Esophagus squamous epithelium (tissue), 4 donors: ENCODE measurements at regions not wholly inside any gene's neighbourhood (a gene's known extent, or its start where the extent isn't known, plus 50 kb on each side); places are given as distances from the start of the nearest gene placed in this dataset.

Experiments
- POLR2A ChIP-seq, 4 donors: fragments of 450-650 bp; IDR thresholded peaks; one replicate each; pipeline ENCODE4 v1.6.1; 2017; ENCODE audit warnings: antibody characterized with exemption in 4 of 4, mild to moderate bottlenecking in 4 of 4, moderate library complexity in 3 of 4
- TF ChIP-seq, protein P1 (sequence below), 6 experiments: fragments of 450-650 bp in 4 of 6; fragments of 200-600 bp in 2 of 6; sonication (generic) in 2 of 6; IDR thresholded peaks; one replicate each; pipeline ENCODE4 v1.5.1; 2016 to 2019; ENCODE audit warnings: antibody characterized with exemption in 6 of 6, mild to moderate bottlenecking in 4 of 6, moderate library complexity in 4 of 6

- TF ChIP-seq, protein P1, sequence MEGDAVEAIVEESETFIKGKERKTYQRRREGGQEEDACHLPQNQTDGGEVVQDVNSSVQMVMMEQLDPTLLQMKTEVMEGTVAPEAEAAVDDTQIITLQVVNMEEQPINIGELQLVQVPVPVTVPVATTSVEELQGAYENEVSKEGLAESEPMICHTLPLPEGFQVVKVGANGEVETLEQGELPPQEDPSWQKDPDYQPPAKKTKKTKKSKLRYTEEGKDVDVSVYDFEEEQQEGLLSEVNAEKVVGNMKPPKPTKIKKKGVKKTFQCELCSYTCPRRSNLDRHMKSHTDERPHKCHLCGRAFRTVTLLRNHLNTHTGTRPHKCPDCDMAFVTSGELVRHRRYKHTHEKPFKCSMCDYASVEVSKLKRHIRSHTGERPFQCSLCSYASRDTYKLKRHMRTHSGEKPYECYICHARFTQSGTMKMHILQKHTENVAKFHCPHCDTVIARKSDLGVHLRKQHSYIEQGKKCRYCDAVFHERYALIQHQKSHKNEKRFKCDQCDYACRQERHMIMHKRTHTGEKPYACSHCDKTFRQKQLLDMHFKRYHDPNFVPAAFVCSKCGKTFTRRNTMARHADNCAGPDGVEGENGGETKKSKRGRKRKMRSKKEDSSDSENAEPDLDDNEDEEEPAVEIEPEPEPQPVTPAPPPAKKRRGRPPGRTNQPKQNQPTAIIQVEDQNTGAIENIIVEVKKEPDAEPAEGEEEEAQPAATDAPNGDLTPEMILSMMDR (IDR thresholded peaks at IDR 0.05): no peak
- TF ChIP-seq POLR2A (IDR thresholded peaks at IDR 0.05): no peak
These were observed 63.7 kb upstream of the SMAD6 start for GRCh38 chr15:66638377-66638776.
